NCI-H510A treated with DMSO at 0.1 percent for 48 hours (cell line): ENCODE measurements at regions not wholly inside any gene's neighbourhood (a gene's known extent, or its start where the extent isn't known, plus 50 kb on each side); places are given as distances from the start of the nearest gene placed in this dataset.

Experiments
- DNase-seq: peaks from one replicate; lab custom pipeline; 2025; lab: John Stamatoyannopoulos, UW

DNA sequence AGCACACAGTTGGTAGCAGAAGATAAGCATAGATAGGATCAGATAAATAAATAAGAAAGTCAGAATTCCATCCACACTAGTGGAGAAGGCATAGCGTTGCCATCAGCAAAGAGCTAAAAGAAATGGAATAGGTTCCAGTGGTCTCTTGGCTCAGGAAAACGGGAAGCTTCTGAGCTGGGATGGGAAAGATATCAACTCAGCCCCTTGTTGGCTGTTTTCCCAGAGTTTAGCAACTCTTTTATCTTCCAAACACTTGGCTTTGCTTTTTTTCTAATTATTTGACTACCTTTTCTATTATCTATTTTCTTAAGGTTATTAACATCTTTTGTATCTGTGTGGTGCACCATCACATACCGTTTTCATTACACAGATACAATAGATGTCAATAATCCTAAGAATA lies 445.7 kb upstream of the TRPC7 start:
- DNase-seq = no peak

DNA sequence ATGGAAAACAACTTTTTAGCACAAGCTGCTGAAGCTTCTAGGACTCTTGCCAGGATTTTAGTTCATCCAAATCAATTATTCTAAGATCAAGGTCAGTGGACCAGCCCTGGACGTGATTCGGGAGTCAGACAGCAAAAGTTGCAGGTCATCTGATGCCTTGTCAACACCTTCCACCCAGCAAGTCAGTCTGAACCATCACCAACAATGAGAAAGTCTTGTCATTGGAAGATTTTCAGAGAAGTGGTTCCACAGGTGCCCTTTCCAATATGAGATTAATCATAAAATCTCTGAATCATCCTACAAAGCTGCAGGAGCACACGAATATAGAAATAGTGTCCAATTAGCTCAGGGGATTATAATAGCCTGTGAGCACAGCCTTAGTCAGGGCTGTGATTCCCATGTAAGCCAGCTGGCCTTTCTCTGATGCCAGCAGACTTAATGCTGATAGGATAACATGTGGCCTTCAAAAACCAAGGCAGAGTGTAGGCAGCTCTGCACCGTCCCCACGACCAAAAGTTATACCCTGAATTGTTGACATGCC lies 445.0 kb upstream of the TRPC7 start:
- no peak for DNase-seq

DNA sequence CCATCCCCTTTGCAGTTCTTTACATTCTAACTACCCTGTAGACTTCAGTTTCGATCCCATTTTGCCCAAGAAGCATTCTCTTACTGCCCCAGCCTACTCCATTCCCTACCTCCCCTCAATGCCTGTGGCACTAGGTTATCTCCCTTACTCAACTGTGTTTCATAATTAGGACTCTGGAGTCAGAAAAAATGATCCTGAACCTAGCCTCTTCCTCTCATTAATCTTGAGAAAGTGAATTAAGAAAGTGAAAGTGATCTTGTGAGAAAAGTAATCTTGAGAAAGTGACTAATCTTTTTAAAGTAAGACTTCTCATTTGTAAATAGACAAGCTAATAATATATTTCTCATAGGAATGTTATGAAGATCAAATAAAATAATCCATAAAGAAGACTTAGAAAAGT lies 444.0 kb upstream of the TRPC7 start:
- no peak for DNase-seq

DNA sequence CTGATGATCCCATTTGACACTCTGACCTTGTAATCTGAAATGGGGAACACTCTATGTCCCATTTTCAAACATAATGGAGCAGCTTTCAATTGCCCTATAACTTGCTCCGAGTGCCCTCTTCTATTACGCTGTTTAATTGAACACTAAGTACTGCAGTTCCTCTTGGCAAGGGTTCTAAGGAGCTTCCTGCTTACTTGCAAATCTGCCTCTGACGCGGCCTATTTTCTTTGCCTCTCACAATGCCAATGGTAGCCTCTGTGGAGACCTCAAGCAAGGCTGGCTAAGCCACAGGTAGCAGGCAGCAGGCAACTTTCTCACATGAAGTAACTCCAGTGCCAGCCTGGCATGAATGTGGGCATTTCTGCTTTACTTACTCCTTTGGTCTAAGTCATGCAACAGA lies 443.4 kb upstream of the TRPC7 start:
- no peak for DNase-seq

DNA sequence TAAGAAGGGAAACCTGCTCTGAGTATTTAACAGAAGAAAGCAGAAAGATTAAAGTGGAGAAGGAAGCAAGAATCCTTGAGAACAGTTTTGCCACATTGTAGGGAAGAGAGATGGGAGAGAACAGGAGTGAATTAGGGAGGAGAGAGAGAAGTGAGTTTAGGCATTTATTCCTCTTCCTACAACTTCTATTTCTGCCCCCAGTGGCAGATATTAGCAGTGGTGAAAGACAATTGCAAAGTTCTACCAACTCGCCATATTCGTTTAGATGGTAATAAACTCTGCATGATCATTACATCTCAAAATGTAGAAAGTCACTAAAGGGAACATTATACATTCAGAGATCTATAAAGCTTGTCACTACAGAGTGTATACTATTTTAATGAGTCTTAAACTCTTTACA lies 440.1 kb upstream of the TRPC7 start:
- no peak for DNase-seq

DNA sequence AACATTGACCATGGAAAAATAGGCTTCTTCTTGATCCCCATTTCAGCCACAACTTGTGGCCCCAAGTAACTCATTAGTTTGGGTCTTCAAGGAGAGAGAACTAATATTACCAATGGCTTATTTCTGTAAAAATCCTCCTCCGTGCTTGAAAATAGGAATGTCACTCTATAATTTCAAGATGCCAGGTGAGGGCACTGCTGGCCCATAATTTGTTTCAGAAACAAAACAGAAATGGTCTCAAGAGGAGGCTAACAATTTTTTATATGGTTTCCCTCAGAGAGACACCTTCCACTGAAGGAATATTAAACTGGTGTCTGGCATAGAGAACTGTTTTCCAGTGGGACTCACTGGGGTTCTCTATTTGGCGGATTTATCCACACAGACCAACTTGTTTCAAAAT lies 437.0 kb upstream of the TRPC7 start:
- DNase-seq = no peak

DNA sequence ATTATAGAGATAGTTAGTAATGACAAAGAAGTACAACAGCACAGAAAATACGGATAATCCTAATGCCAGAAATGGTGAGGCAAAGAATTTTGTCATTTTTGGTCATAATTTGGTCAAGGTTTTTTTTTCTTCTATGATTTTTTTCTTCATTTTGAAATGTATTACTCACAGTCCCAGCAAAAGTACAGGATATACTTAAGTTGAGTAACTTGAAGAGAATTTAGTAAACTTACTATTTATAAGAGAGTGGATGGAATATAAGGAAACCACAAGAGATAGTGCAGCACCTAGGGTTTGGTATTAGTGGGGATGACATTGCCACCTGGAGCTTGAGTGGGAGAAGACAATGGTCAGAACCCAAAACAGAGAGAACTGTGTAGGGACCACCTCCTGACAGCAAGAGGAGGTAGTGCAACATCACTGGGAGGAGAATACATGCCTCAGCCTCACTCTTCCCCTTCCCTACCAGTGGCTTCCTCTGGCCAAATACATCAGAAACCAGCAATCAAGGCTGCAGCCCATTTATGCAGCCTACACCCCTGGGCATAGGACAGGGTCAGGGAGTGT lies 434.5 kb upstream of the TRPC7 start:
- no peak for DNase-seq

DNA sequence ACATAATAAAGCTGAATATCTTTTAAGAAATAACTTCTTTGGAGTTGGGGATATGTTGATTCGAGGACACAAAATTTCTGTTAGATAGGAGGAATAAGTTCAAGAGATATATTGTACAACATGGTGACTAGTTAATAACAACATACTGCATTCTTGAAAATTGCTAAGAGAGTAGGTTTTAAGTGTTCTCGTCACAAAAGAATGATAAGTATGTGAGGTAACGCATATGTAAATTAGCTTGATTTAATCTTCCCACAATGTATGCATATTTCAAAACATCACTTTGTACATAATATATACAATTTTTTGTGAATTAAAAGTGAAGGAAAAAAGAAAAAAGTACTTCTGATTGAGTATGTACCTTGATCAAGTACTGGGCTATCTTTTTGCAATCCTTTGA lies 428.0 kb upstream of the TRPC7 start:
- no peak for DNase-seq

DNA sequence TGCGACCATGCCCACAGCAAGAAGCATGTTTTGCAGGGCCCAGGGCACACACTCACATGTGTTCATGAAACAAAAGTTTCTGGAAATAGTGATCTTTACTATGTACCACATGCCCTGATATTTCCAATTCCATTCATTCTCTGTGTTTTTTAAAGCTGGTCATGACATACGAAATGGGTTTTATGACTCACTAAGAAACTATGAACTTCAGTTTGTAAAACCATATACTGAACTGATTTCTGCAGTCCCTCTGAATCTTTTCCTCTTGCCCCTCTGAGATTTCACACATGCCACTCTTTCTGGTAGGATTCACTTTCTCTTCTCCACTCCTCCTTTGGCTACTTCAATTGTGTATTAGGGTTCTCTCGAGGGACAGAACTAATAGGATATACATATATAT lies 416.1 kb upstream of the TRPC7 start:
- DNase-seq = no peak

DNA sequence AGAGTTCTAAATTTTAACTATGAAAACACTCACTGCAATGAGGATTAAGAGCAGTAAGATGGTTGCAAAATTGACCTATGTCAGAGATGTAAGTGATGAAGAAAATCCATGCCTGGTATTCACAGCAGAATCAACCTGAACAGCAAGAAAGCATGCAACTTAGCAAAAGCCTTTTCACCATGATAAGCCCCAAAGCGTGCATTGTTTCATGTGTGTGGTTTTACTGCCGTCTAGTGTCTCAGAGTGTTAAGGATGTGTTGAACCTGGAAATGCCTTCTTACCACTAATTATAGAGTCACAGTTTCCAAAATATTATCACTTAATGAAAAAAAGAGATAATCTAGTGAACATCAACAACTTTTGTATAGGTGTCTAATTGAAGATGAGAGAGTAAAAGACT lies 415.2 kb upstream of the TRPC7 start:
- no peak for DNase-seq

DNA sequence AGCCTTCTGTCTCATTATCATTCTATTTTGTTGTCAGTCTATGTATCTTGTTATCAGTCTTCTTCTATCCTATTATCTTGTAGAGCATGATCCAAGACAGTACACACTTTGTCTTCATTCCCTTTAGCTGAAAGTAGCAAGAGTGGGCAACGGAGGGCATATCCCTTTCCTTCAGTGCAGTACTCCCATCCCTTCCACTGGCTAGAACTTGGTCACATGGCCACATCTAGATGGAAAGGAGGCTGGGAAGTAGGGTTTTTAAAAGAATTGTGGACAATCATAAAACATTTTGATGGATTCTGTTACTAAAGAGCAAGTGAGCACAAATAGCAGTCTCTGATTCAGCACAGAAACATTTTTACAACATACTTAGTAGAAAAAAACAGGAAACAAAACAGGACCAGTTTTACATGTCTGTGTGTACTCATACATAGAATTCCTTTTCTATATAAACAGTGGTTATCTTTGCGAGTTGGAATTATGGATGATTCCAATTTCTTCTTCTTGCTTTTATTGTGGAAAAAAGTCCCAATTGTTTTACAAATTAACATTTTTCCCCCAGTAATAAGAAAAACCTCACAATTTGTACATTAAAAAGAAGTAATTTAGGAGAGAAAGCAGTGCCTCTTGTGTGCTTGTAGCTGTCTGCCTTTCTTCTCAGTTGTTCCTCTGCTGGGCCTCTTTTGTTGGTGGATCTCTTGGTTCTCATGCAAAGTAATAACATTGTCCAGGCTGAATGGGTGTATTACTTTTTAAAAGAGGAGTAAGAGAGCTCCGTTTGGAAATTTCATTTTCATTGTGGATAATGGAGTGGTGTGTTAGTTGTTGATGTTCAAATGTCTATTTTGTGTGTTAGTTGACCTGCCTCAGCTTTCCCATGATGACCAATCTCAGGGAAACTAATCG lies 410.9 kb upstream of the TRPC7 start:
- DNase-seq = no peak

DNA sequence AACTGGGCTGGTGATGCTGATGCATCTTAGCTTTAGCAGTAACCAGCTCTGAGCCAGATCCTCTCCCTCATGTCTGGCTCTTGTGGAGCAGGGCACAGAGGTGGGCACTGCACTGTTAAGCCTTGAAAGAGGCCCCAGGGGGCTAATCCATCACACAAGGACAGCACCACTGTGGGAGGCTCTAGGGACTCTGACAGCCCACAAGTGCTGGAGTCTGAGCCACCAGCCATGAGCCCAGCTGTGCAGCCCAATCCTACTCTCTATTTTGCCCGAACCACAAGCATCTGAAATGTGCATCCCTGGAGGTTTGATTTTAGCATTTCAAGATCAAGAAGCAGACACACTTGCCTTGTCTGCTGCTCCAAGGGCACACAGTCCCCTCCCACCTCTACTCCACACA lies 407.1 kb upstream of the TRPC7 start:
- no peak for DNase-seq

DNA sequence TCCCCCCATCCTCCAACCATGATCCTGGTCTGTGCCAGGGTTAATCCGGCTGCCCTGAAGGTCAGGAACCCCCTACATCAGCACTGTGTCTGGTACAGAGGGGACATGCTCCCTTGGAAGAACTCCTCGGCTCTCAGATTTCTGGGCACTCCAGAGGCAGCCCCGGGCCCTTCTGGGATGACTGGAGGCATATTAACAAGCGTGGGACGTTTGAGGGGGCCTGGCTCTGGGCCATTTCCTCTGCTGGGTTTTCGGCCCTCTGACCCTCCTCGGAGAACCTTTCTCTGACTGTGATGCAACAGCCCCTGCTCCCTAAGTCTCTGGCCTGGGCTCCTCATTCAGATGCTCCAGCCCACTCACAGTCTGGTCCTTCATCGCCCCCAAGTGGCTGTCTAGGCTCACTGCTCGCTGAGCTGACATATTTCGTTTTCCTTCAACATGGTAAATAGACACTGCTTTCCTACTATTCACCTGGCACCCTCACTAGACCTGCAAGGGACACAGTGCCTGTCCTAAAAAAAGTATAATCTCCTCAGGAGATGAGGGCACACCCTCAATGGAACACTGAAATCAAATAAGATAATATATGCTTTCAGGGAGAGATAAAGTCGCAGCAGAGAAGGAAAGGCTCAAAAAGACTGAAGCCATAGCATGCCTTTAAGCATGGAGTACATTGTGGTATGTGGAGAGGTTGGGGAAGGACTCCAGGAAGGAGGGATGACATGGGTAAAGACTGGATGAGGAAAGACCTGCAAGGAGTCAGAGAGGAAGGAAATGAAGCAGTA lies 404.7 kb upstream of the TRPC7 start:
- peak; percentile 64 for DNase-seq

DNA sequence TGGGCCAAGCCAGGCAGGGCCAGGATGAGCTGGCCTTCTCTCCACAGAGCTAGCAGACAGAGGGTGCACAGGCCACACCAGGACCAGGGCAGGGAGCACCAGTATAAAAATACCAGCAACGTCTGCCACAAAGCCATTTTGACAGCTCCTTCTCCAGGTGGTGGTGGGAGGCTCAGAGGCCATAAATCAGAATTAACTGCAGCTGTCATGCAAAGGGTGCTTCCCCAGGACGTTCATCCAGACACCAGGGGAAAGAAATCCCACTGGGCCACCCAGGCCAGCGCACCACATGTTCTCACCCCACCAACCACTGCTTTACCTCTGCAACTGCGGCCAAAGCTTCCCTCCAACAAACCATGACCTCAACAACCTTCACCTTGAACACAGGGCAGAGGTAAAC lies 403.7 kb upstream of the TRPC7 start:
- no peak for DNase-seq

DNA sequence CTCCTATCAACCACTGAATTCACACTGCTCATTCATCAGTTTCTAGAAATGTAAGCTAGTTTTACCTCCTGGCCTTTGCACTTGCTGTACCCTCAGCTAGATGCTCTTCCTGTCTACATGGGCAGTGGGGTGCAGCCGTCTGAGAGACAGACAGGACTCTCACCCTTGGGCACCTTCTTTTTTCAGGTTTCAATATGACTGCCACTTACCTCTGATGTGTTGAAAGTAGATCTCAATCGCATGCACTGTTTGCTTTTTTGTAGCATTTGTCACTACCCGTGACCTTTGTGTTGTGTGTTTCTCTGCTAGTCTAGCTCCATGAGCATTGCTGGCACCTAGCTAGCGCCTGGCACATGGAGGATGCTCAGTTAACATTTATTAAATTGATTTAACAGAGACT lies 403.1 kb upstream of the TRPC7 start:
- DNase-seq = no peak

DNA sequence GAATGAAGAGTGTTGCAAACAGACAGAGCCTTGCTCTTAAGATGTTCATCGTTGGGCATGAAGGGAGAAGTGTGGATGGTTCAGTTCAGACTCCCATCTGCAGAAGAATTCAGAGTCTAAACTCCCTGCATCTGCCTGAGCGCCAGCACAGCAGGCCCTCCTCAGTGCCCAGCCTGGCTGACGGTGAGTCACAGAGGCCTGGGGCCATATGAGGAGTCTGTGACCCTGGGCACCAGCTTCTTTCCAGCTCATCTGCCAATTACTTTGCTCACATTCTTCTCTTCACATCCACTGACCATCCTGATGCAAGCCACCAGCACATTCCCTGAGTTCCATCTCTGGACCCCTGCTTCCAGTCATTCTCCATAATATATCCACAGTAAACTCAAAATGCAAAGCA lies 401.1 kb upstream of the TRPC7 start:
- DNase-seq = no peak

DNA sequence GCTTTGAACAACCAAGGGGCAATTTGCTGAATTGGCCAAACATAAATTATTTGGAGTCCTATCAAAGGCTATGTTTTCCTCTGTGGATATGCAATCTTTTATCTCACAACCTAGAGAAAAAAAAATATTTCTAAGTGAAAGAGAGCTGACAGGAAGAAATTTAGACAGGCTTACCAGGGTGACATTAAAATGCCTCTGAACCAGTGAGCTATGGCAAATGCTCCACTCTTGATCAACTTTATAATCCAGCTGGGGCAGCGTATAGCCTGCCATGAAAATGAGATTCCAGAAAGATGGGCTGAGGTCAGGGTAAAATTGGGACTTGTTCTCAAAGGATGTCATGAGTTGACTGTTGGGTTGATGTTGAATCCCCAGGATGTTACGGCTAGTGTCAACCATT lies 399.3 kb upstream of the TRPC7 start:
- DNase-seq = no peak

DNA sequence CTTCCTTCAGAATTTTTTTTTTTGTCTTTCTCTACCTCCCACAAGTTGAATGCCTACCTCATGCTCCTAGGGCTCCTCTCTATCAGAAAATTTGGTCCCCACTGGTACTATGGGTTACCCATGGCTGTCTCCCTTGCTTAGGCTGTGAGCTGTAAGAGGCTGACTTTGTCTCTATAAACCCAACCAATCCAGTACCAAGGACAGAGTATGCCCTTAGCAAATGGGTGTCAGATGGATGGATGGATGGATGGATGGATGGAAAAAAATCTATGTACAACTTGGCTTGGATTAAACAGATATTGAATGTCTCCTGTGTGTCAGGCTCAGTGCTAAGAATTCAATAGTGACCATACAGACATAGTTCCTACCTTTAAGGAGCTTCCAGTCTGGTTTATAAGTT lies 398.2 kb upstream of the TRPC7 start:
- no peak for DNase-seq

DNA sequence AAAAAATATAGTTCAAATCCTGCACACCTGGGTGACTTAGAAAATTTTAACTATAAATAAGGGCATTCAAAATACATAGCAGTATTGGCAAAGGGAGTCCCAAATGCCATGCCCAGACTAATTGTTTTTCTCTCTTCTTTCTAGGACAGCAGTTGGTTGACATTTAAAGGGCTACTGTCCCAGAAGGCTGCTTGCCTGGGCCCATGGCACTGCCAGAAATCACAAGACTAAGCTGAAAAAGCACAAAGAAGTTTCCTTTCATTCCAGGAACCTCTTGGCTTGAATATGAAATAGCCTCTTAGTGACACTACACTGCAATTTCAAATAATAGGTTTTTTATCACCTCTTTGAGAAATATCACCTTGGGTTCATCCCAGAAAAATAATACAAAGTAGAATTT lies 388.9 kb upstream of the TRPC7 start:
- no peak for DNase-seq

DNA sequence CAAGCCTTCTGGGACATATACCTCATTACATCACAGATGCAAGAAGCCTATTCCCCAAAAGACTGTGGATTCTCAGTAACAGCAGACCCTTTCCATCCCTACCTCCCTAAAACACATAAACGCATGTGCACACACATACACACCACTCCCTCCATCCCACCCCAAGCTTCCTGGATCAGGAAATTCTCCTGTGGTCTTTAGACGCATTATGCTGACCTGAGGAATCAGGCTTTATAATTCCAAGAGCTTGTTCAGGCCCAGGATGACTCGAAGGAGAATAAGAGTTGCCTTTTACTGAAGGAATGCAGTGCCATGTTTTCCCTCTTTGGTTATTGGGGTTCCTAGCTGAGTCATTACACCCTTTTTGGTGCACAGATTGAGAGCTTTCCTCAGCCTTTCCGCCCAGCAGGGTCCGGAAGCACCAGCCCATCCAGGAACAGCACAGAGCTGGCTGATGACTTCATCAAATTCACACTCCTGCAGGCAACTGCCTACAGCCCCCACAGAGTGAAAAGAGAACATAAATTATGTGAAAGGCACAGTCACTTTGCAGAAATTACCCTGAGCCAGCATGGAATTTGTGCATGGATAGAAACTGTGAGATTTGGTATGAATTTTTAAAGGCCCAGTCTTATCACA lies 385.0 kb upstream of the TRPC7 start:
- DNase-seq = no peak

DNA sequence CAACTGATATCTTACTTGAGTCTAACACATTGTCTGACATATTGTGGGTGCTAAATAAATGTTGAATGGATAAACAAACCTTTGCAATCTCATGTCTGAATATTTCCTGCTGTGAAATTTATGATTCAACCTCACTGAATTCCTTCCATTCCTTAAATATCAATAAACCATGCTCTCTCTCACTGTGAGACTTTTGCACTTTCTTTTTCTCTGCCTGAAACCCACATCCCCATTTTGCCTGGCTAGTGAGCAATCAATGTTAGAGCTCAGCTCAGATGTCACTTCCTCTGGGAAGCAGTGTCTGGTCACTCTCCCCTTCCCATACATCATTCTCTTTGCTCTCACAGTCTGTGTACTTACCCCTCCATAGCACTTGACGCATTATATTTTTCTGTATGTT lies 383.7 kb upstream of the TRPC7 start:
- no peak for DNase-seq

DNA sequence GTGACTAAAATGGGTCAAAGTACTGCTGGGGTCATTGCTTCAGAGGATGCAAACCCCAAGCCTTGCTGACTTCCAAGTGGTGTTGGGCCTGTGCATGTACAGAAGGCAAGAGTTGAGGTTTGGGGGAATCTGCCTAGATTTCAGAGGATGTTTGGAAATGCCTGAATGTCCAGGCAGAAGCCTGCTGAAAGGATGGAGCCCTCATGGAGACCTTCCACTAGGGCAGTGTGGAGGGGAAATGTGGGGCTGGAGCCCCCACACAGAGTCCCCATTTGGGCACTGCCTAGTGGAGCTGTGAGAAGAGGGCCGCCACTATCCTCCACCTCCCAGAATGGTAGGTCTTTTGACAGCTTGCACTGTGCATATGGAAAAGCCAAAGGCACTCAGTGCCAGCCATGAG lies 377.7 kb upstream of the TRPC7 start:
- DNase-seq = no peak
